Colonic mucosa (tissue), 4 donors: ENCODE measurements at regions not wholly inside any gene's neighbourhood (a gene's known extent, or its start where the extent isn't known, plus 50 kb on each side); places are given as distances from the start of the nearest gene placed in this dataset.

ENCODE experiments used
- DNase-seq: peaks from one replicate; pipeline ENCODE4 v3.0.0-alpha.2; 2020
- H3K27ac ChIP-seq: fragments of 200-600 bp; one replicate; pipeline ENCODE4 v1.8.0; 2021
- H3K27me3 ChIP-seq: fragments of 200-600 bp; one replicate; pipeline ENCODE4 v1.8.0; 2021
- H3K36me3 ChIP-seq: fragments of 200-600 bp; one replicate; pipeline ENCODE4 v1.8.0; 2021
- H3K4me1 ChIP-seq: fragments of 200-600 bp; one replicate; pipeline ENCODE4 v1.8.0; 2021; ENCODE audit warnings: mild to moderate bottlenecking
- H3K4me3 ChIP-seq: fragments of 200-600 bp; one replicate; pipeline ENCODE4 v1.8.0; 2021
- H3K9ac ChIP-seq, 2 donors: one replicate each; pipeline ENCODE4 v1.7.0; 2013; ENCODE audit warnings: control low read depth in 2 of 2, low read depth in 2 of 2, low read length in 2 of 2
- H3K9me3 ChIP-seq: fragments of 200-600 bp; one replicate; pipeline ENCODE4 v1.8.0; 2021
- CTCF ChIP-seq: fragments of 200-600 bp; IDR thresholded peaks from one replicate; pipeline ENCODE4 v1.8.0; 2022; ENCODE audit warnings: antibody characterized with exemption, mild to moderate bottlenecking
- intact Hi-C: fragments of 100-400 bp; cut with DNase I; formaldehyde crosslinking; loops from one replicate; pipeline ENCODE4 v1.14.1; 2022
- donor health status: healthy.
- donor health status: DM: no; HTN: no; CAD: no.
- donor health status: DM: no; HTN: no; CAD: no.

- Histone ChIP-seq H3K9me3 (no peaks in the 10 kb centered on the region), H3K27ac (no peak overlapping the region), H3K27me3 (no peaks in the 10 kb centered on the region), H3K4me1 (no peaks in the 10 kb centered on the region), H3K4me3 (no peak overlapping the region), H3K36me3 (no peaks in the 10 kb centered on the region), H3K9ac (no peak overlapping the region)
- TF ChIP-seq CTCF: no peak
- DNase-seq: no peak
- intact Hi-C loops: no loop called here
These were observed 576.6 kb upstream of the KCND2 start for GRCh38 chr7:119696336-119696735.

- H3K4me1 ChIP-seq: no peaks in the 10 kb centered on the region
- no peak overlapping the region for H3K27ac ChIP-seq
- H3K4me3 ChIP-seq: no peak overlapping the region
- H3K9me3 ChIP-seq: no peaks in the 10 kb centered on the region
- TF ChIP-seq CTCF: no peak
- no peaks in the 10 kb centered on the region for H3K27me3 ChIP-seq
- H3K36me3 ChIP-seq: no peaks in the 10 kb centered on the region
- no peak for DNase-seq
- intact Hi-C loops: no loop called here
- no peak overlapping the region for H3K9ac ChIP-seq
These were observed 569.1 kb upstream of the KCND2 start for GRCh38 chr7:119703895-119704294.

- Histone ChIP-seq H3K27me3 (no peaks in the 10 kb centered on the region), H3K9ac (no peak overlapping the region), H3K4me3 (no peak overlapping the region), H3K27ac (no peak overlapping the region), H3K9me3 (no peaks in the 10 kb centered on the region), H3K4me1 (no peaks in the 10 kb centered on the region), H3K36me3 (no peaks in the 10 kb centered on the region)
- intact Hi-C loops: no loop called here
- no peak for TF ChIP-seq CTCF
- DNase-seq: no peak
These were observed 566.4 kb upstream of the KCND2 start for GRCh38 chr7:119706608-119707007.

GRCh38 chr7:119708891-119709290 lies 564.1 kb upstream of the KCND2 start:
- TF ChIP-seq CTCF: no peak
- Histone ChIP-seq H3K9me3 (no peaks in the 10 kb centered on the region), H3K27ac (no peak overlapping the region), H3K36me3 (no peaks in the 10 kb centered on the region), H3K4me3 (no peak overlapping the region), H3K27me3 (no peaks in the 10 kb centered on the region), H3K9ac (no peak overlapping the region), H3K4me1 (no peaks in the 10 kb centered on the region)
- DNase-seq: no peak
- intact Hi-C loops: no loop called here

GRCh38 chr7:119711104-119711503 lies 561.9 kb upstream of the KCND2 start:
- Histone ChIP-seq H3K27ac (no peak overlapping the region), H3K36me3 (no peaks in the 10 kb centered on the region), H3K9me3 (no peaks in the 10 kb centered on the region), H3K27me3 (no peaks in the 10 kb centered on the region), H3K9ac (no peak overlapping the region), H3K4me3 (no peak overlapping the region), H3K4me1 (no peaks in the 10 kb centered on the region)
- intact Hi-C loops: no loop called here
- no peak for TF ChIP-seq CTCF
- no peak for DNase-seq
